SK-MEL-5 (cell line): ENCODE measurements at regions not wholly inside any gene's neighbourhood (a gene's known extent, or its start where the extent isn't known, plus 50 kb on each side); places are given as distances from the start of the nearest gene placed in this dataset.
"Not testable (repeated sequence)": the region's sequence is repeated elsewhere in the genome, so short reads cannot be mapped to it uniquely, and the experiment has no call there.

ENCODE experiments used
- DNase-seq: peaks from one replicate; pipeline ENCODE4 v3.0.0-alpha.2; 2016; ENCODE audit warnings: low read depth, low spot score
- in situ Hi-C: cut with HindIII; loops from 2 replicates; pipeline ENCODE4 v1.10.0; 2016; ENCODE audit warnings: low sequenced_read_pairs, high pct_unique_total_duplicates, low pct_unique_long_range_greater_than_20kb

DNA sequence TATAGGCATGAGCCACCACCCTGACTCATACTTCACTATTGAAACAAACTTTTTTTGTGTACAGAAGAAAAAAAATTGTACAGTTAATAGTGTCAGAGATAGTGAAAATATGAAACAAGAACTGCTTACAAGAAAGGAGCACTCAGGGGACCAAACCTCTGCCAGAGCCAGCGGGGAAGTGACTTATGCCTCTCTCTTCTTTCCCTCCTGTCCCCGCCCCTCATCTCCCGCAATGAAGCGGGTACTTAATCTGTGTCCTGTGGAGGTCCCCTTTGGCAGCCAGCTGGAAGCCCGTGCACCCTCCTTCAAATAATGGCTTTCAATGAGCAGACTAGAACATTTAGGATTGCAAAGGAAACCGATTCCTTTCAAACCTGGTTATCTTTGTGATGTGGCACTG, 51.5 kb downstream of the PPIAL4A start:
- DNase-seq, in situ Hi-C loops: not testable (repeated sequence)

DNA sequence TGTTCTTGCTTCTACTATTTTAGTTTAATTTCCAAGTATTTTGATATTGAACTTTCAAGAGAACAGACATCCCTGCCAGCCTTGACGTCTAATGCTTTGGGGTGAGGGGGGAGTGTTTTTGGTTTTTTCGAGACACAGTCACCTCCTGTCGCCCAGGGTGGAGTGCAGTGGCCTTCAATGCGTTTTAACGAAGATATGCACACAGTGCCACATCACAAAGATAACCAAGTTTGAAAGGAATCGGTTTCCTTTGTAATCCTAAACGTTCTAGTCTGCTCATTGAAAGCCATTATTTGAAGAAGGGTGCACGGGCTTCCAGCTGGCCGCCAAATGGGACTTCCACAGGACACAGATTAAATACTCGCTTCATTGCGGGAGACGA, 52.3 kb downstream of the PPIAL4A start:
- in situ Hi-C loops, DNase-seq: not testable (repeated sequence)

DNA sequence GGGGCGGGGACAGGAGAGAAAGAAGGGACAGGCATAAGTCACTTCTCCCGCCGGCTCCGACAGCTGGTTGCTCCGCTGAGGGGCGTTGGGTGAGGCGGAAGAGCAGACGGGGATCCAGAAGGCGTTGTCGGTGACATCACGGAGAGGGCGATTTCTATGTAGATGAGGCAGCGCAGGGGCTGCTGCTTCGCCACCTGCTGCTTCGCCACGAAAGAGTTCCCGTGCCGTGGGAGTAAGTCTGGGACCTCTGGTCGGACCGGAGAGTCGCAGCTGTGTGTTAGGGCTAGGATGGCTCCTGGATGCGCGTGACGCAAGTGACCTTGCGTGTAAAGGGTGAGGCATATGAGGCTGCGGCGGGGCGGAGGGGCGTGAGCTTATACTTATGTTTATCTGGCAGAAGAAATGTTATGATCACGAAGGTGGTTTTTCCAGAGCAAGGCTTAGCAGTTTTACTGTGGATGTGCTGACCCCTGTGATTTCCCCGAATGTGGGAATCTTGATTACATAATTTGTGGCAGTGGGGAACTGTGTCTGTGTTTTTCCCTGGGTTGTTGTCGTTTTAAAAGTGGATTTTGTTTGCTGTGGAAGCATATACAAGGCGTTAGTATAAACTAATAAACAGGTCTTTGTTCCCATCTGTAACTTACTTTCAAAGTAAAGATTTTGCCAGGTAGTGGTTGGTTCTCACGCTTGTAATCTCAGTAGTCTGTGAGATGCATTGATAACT, 52.8 kb downstream of the PPIAL4A start:
- peak; percentile 84 for DNase-seq
- in situ Hi-C loops, result not testable (repeated sequence)

DNA sequence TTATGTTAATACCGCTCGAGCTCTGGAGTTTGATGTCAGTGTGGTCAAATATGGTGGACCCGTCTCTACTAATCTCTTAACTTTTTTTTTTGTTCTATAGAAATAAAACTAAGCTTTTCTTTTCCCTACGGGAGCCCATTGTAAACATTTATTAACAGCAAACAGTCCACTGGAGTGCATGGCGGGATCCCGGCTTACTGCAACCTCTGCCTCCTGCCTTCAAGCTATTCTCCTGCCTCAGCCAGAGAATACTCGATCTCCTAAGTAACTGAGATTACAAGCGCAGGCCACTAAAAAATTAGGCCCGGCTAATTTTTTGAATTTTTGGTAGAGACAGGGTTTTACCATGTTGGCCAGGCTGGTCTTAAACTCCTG, 53.4 kb downstream of the PPIAL4A start:
- in situ Hi-C loops, DNase-seq: not testable (repeated sequence)

DNA sequence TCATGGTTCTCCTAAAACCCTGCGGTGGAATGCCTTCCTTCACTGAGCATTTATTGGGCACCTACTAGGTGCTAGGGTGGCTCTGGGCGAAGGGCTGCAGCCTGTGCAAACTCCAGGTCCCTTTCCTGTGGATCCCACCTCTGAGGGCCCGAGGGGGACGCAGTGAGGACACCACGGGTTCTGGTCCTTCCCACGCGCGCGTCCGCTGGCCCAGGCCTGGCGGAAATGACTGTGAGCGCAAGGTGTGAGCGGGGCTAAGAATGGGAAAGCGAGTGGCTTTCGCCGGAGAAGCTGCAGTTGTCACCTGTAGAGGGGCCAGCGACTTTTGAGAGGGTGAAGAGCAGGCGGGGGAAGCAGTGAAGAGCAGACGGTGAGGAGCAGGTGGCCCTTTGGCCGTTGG, 55.1 kb downstream of the PPIAL4A start:
- in situ Hi-C loops, DNase-seq: not testable (repeated sequence)

DNA sequence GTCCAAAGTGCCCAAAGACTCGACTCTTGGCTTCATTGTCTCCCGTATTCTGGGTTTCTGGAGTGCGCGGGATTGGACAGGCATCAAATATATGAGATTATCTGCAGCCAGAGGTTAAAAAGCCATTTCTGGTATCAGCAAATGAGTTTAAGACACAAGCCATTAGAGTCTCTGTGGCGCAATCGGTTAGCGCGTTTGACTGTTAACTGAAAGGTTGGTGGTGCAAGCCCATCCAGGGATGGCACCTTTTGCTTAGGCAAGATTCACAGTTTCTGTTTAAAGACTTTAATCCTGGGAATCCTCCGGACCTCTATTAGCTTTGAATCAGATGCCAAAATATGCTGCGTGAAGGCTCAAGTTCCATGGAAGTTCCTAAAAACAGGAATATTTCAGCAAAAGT, 55.6 kb downstream of the PPIAL4A start:
- DNase-seq, in situ Hi-C loops: not testable (repeated sequence)

DNA sequence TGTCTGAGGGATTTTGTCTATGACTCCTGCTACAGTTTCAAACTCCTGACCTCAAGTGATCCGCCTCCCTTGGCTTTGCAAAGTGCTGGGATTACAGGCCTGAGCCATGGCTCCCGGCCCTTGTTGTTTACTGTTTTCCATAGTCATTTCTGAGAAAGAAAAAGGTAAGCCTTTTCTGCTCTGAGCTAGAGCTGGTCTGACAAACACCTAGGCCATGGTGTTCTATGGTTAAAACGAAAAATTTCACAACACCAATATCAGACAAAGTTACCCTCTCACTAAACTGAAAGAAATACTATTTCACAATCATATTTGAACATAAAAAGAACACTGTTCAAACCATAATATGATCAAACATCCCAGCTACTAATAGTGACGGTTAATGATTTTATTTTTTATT, 57.5 kb downstream of the PPIAL4A start:
- in situ Hi-C loops, DNase-seq: not testable (repeated sequence)

DNA sequence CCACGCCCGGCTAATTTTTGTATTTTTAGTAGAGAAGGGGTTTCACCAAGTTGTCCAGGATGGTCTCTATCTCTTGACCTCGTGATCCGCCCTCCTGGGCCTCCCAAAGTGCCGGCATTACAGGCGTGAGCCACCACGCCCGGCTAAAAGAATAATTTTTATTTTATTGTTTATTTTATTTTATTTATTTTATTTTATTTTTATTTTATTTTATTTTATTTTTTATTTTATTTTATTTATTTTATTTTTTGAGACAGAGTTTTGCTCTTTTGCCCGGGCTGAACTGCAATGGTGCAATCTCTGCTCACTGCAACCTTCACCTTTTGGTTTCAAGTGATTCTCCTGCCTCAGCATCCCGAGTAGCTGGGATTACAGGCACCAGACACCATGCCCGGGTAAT, 60.2 kb downstream of the PPIAL4A start:
- DNase-seq, in situ Hi-C loops: not testable (repeated sequence)

DNA sequence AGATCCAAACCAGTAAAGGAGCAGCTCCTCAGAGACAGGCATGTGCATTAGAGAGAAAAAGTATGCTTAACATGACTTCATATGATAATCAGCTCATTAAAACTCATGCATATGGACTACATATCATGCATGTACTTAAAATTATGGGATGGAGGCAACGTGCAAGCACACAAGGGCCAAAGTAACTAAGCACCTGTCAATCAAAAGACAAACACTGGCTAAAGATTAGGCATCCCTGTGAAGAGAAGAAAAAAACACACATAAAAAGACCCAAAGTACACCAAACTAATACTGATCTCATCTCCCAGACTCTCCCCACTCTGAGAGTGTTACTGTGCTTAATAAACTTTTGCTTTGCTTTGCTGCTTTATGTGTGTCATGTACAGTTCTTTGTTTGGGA, 61.1 kb downstream of the PPIAL4A start:
- DNase-seq, in situ Hi-C loops: not testable (repeated sequence)

DNA sequence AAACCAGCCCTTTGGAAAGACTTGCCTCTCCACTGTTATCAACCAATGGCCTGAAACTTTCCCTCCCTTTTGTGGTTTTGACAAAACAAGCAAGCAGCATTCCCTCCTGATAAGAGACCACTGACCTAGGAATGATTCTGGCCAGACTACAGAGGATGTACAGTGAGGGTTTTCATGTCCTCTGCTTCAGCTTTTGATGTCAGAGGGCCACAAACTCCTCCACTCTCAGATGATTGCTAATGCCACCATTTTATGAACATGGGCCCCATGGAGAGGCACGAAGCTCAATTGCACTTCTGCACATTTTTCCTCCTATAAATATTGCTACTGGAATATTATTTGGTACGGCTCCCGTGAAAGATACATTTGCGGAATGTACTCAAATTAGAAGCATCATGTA, 61.5 kb downstream of the PPIAL4A start:
- in situ Hi-C loops, DNase-seq: not testable (repeated sequence)

DNA sequence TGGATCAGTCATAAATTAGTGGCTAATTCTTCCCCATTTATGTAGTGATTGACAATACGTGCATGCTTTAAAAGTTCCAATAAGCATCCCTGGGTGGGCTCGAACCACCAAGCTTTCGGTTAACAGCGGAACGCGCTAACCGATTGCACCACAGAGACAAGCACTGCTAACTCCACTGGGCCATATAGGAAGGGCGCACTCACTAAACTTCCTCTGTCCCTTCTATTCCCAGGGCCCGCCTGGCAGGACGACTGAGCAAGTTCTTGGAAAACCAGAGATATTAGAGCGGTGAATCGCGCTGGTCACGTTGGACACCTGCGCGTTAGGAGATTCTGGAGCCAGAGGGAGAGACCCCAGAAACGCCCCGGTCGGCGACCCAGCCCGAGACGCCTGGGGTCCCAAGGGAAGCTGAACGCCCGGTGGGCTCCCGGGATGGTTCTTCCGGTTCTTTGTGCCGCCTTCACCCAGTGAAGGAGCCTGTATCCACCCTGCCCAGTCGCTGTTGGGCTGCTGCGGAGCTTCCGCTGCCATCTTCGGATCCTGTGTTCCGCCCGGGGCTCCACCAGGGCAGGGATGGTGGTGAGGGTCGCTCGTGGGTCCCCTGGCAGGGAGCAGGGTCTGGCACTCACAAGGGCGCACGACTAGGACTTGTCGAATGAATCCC, 62.8 kb downstream of the PPIAL4A start:
- in situ Hi-C loops, DNase-seq: not testable (repeated sequence)

DNA sequence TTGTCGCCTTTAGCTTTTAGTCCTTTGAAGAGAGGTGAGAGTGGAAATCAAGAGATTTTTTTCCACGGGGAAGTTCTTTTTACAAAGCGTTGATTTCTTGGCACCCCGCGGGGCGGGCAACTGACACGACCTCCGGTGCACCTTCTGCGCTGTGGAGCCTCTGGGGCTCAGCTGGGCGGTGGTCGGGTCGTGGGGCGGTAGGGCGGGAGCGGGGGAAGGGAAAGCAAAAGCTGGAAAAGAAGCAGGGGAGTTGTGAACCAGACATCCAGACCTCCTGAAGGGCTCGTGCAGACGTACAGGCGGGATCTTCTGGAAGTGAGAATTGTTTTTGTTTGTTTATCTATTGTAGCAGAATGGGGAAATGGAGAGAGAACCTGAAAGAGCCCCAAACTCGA, 63.3 kb downstream of the PPIAL4A start:
- DNase-seq, in situ Hi-C loops: not testable (repeated sequence)

DNA sequence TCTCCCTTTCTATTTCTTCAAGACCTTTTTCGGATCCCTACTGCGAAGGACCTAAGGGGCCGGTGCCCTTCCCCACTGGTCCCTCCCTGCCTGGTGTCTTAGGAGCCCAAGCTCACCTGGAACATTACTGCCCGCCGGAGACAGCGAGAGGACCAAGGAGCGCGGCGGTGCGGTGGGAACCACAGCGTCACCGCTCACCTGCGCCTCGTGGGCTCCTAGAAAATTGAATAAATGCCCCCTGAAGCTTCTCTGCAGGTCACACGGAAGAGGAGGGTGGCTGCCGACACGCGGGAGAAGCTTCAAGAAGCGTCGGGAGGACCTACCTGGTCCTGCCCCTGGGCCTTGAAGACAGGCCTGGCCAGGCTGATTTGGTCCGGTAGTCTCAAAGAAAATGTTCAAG, 65.2 kb downstream of the PPIAL4A start:
- in situ Hi-C loops, result no loop called here
- no peak for DNase-seq

DNA sequence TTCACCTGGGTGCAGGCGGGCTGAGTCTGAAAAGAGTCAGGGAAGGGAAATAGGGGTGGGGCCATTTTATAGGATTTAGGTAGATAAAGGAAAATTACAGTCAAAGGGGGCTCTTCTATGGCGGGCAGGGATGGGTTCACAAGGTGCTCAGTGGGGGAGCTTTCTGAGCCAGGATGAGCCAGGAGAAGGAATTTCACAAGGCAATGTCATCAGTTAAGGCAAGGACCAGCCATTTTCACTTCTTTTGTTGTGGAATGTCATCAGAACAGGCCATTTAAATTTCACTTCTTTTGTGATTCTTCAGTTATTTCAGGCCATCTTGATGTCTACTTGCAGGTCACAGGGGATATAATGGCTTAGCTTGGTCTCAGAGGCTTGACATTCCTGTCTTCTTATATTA, 66.4 kb downstream of the PPIAL4A start:
- in situ Hi-C loops, DNase-seq: not testable (repeated sequence)

DNA sequence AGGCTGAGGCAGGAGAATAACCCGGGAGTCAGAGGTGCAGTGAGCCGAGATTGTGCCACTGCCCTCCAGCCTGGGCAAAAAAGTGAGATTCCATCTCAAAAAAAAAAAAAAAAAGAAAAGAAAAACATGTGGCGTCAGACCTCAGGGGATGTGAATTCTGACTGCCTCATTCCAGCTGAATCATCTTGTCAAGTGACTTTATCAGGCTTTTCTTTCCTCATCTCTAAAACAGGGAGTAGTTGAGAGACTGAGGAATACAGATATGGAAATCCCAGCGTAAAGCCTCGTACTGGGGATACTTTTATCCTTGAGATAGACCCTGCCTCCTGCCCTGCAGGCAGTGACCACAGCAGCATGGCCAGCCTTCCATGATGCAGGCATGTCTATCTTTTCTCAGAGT, 76.4 kb downstream of the PPIAL4A start:
- peak; percentile 0 for DNase-seq
- in situ Hi-C loops, result not testable (repeated sequence)

DNA sequence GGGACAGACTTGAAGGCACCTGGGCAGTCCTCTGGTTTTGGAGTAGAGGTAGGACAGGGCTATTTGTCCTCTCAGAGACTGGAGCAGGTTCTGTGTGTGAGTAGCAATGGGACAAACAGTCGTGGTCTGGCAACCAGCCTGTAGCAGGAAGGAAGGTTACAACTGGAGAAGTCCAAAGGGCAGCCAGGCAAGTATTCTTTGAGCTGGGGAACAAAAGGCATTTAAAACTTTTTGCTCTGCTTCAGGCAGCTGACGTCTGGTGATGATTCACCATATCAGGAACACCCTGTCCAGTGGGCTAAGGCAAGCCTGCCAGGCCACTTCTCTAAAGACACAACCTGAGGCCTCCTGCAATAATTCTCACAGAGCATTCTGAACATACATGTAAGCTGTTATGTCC, 83.3 kb downstream of the PPIAL4A start:
- DNase-seq, result peak; percentile 60
- in situ Hi-C loops, result not testable (repeated sequence)

DNA sequence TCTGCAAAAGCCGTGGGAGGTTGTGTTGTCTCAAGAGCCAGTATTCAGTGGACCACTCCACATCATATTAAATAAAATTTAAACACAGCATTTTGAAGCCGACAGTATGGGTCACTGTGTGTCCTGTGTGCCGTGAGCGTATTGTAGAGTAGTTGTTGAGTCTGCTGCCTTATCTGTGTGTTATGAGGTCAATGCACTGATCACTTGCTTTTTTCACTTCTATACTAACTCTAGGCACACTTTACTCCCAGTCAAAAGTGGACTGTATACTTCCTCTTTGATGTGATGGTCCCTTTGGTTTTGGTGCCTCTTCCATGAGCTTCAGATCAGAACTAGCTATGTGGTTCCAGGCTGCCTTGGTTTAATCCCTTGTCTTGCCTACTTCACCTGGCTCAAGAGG, 84.3 kb downstream of the PPIAL4A start:
- DNase-seq, in situ Hi-C loops: not testable (repeated sequence)

DNA sequence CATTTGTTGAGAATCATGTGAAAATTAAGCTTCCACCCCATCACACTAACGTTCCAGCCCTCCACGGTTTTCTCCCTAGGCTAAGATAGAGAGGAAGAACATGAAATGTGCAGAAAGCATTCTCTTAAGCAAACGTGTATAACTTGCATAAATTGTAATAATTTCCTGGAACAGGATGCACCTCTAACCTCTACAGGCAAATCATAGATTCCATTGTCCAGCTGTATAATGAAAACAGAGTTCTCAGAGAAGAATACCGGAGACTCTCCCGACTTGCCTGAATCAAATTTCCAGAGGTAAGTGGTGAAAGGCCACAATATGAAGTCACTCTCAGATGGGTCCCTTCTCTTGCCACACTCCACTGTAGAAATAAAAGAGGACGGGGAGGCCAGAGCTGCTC, 87.7 kb downstream of the PPIAL4A start:
- in situ Hi-C loops, DNase-seq: not testable (repeated sequence)

DNA sequence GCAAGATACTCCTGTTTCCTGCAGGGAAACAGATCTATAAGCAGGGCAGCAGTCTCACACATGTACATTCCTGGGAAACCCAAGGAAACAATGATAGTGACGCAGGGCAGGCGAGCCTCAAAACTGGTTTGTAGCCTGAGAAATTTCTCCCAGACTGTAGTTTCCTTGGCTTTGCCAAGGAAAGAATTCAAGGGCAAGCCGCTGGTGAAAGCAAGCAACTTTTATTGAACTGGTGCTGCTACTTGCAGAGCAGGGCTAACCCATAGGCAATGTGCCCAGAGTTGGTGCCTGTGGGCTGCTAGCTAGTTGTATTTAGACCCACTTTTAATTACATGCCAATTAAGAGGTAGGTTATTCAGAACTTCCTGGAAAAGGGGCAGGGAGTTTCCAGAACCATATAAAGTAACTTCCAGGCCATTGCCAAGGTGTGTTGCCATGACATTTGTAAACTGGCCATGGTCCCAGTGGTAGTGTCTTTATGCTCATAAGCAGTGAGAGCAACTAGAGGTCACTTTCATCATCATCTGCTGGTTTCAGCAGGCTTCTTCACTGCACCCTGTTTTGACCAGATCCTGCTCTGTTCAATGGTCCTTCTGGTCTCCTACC, 92.0 kb downstream of the PPIAL4A start:
- in situ Hi-C loops, DNase-seq: not testable (repeated sequence)
